CD1c-positive myeloid dendritic cell (primary cell): ENCODE measurements at regions not wholly inside any gene's neighbourhood (a gene's known extent, or its start where the extent isn't known, plus 50 kb on each side); places are given as distances from the start of the nearest gene placed in this dataset.
A peak's percentile ranks its signal among the peaks of the same experiment; 100 is the strongest.

Experiments
- DNase-seq: peaks from one replicate; pipeline ENCODE4 v3.0.0-alpha.2; 2016; ENCODE audit errors: extremely low spot score

- DNase-seq = no peak
These were observed 83.3 kb downstream of the ALDH8A1 start for GRCh38 chr6:134866563-134866962.

DNA sequence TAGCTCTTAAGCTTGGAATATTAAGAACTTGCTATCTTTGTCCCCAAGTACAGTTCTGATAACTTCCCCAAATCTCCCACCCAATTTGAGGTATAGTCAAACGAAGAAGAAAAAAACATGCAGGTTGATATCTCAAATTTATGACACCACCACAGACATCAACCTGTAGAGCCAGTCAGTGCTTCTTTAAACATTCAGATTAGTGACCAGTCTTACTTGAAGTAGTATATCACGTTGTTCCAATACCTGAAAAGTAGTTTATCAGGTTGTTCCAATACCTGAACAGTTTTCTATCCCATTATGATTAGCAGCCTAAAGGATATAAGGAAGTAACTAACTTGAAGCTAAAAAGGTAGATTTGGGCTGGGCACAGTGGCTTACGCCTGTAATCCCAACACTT lies 85.3 kb downstream of the ALDH8A1 start:
- DNase-seq = no peak

DNA sequence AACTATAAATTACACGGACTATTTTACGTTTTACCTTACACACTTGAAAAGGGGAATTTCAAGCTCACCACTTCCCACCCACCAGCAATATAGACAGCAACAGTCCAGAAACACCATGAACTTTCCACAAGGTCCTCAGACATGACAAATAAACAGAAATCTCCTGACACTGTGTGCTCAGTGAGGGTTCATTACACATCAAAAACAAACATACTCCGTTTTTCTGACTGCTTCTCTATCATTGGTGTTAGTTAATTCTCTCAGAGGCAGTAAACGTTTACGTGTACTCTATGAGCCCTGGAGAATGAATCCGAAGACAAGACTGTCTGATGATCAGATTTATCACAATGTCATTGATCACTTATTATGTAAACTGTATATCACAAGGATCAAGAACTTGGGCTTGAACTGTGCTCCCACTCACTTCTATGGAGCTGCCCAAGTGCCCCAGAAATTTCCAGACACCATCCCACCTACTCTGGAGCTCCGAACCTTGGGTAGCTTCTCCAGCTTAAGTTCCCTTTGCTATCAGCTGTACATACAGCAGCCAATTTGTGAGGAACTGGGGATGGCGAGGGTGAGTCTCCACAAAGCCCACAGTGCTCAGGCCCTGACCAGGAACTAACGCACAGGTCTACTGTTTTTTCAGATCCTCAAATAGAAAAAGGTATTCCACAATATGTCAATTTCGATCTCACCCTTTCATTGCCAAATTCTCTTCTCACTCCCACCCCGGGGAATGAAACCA lies 86.0 kb downstream of the ALDH8A1 start:
- no peak for DNase-seq

DNA sequence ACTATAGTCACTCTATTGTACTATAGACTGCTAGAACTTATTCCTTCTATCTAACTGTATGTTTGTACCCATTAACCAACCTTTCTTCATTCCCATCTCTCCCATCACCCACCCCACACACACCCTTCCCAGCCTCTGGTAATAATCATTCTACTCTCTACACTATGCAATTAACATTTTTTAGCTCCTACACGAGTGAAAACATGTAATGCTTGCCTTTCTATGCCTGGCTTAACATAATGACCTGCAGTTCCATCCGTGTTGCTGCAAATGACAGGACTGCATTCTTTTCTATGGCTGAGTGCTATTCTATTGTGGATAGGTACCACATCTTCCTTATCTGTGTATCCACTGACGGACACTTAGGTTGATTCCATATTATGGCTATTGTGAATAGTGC lies 95.5 kb downstream of the ALDH8A1 start:
- no peak for DNase-seq

DNA sequence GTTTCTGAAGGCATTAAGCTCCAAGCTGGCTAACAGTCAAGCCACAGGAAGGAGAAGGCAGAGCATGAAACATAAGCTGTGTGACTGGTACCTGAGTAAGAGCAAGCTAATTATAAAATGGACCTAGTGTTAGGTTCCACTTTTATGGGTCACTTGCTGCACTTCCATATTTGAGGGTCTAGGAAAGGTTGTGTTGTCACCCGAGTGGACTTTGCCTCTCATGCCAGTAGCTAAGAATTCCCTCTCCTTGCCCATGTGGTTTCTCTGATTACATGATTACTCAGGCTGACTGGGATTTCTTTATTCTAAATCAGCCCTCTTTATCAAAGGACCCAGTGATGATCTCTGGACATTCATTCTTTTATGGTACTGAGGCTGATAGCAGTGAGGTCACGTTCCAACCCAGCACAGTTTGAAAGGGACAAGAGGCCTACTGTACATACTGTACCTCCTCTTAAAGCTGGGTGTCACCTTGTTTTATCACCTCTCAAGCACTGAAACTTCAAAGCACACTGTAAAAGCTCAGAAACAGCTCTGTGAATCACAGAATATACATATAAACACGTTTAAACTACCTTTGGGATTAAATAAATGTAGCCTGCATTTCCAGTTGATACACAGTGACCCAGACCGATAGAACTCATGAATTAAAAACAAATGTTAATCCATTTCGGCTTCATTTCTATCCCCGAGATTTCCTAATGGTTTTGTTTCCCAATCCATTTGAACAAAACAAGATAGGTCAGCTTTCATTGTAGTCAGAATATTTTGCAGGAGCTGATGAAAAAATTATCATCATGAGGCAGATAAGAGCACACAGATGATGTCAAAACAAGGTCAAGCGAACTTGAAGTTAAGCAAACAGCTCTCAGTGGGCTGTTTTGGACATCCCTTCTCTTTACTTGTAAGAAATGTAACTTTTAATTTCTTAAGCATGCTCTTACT lies 96.5 kb downstream of the ALDH8A1 start:
- DNase-seq = no peak

DNA sequence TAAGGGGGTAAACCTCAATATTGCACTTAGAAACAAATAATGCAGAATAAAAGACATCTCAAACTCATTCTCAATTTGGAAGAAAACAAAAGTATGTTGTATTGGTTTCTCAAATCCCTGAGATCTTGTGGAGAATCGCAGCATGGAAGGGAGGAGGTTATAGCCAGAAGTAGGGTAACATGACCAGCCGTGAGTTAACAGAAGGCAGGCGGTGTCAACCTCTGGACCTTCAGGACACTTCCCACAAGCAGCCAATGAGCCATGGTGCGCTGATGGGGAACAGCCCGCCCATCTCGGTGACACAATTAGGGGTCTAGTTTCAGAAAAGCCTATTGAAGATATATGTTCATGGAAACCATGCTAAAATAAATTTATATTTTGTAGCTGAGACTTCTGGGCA lies 98.4 kb downstream of the ALDH8A1 start:
- no peak for DNase-seq

- DNase-seq = no peak
These were observed 99.1 kb downstream of the ALDH8A1 start for GRCh38 chr6:134850721-134851305.

GRCh38 chr6:134849920-134850447 lies 99.9 kb downstream of the ALDH8A1 start:
- DNase-seq = no peak

DNA sequence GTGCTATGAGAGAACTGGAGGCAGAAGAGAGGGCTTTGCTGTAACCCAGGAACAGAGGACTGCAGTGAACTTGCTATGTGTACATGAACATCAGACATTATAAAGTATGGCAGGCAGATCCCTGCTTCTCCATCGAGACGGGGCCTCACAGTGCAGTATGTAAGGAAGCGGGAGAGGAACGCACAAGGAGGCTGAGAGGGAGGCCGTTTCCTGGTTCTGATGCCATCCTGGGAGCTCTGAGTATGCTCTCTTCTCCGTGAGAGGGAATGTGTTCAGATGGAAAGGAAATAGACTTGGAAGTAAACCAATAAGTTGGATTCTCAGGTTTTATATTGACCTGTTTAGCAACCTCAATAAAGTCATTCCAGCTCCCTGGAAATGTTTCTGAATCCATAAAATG lies 101.8 kb downstream of the ALDH8A1 start:
- no peak for DNase-seq

DNA sequence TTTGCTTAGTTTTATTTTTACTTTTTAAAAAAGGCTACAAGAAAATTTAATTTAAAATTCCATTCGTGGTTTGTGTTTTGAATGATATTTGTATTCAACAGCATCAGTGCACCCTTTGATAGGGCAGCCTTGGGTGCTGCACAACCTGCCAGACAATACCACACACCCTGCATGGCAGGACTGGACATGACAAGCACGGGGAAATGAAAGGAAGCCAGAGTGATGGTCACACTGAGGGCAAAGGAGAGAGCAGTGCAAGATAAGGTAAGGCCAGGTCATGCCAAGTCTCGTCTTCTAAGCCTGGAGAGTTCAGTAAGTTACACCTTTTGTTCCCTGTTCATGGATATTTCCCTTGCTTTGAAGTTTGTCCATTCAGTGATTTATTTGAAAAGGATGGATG lies 103.0 kb downstream of the ALDH8A1 start:
- no peak for DNase-seq

DNA sequence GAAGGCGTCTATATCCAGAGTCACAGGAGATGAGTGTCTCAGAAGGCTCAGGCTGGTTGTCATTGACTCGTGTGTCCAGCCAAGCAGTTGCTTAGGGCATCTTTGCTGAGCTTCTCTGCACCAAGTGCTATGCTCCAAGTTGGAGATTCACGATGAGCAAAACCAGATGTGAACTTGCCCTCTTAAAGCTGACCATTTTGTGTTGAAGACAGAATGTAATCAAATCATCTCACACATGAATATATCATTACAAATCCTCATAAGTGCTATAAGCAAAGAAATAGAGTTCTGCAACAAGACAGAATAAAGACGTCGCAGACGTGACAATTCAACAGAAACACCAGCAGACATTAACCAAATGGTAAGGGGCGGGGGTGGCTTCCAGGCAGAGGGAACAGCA lies 103.9 kb downstream of the ALDH8A1 start:
- DNase-seq = no peak

DNA sequence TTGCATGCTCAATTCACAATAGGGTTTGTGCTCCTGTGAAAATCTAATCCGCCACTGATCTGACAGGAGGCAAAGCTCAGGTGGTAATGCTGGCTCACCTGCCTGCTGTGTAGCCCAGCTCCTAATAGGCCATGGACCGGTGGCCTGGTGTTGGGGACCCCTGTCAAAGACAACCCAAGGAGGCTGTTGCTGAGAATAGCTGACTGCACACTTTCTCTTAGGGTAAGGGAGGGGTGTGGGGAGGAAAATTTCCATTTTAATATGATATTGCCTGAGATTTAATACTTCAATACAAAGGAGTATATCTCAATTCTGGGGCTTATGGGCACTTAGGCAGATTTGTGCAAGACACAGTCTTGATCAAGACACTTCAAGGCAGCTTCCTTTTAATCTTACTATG lies 105.8 kb downstream of the ALDH8A1 start:
- DNase-seq = no peak

DNA sequence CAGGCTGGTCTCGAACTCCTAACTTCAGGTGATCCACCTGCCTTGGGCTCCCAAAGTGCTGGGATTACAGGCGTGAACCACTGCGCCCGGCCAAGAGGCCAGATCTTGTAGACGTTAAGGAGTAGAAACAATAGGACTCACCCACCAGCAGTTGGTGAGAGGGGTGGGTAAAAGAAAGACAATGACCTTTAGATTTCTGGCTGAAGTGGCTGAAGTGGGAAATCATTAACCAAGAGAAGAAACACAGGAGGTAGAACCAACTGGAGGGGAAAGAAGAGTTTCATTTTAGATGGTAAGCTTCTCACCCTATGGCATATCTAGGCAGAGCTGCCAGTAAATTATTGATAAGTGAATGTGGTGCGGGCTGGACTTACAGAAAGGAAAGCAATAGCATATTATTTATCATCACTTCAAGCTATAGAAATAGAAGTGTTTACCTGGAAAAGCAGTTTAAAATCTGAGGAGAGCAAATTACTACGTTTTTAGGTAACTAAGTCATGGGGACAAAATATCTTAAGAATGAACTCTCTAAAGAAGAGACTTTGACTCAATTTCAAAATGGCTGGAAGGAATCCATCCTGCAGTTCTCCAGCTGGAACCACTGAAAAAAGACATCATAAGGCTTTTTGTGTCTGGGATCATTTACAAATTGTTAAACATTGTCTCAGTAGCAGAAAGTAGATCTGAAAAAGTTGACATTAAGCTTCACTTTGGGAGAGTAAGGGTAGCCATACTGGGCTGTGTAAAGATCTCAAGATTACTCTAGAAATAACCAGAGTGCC lies 109.6 kb downstream of the ALDH8A1 start:
- no peak for DNase-seq

- DNase-seq = no peak
These were observed 113.9 kb downstream of the ALDH8A1 start for GRCh38 chr6:134835993-134836392.

- DNase-seq = no peak
These were observed 119.0 kb downstream of the ALDH8A1 start for GRCh38 chr6:134830940-134831339.

- no peak for DNase-seq
These were observed 119.7 kb downstream of the ALDH8A1 start for GRCh38 chr6:134830194-134830593.

GRCh38 chr6:134828641-134829040 lies 121.3 kb downstream of the ALDH8A1 start:
- DNase-seq = no peak

DNA sequence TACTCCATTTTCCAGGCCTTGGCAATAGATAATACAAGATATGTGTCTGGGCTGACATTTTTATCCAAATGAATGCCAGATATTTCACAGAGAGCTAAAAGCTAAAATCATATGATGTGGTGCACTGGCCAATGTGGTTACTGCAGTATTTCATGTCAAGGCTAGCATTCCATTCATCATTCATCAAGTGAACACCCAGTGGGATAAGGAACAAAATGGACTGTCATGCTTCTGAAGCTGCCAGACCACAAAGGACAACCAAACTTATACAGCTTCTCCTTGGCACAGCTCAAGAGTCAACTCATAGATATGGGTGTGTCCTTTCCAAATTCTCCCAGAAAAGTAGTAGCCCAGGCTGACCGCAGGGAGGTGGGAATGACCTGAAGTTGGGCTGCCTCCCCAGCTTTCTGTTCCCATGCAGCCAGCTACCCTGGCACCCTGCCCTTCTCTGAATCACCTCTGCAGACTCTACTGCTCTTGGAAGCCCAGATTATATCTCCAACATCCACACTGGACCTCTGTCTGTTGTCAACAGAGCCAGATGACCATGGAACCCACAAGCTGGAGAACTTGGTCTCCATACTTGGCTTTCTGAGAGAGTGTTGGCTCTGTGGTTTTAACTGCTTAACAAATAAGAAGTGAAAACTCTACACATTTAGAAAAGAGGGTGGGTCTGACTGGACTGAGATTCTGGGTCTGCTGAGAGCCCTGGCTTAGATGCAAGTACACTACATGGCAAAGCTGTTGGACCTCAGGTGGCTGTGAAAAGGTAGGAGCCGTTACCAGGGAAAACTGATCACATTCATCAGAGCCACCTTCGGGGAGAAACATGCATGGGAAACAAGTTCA lies 122.8 kb downstream of the ALDH8A1 start:
- DNase-seq = no peak

- no peak for DNase-seq
These were observed 126.2 kb downstream of the ALDH8A1 start for GRCh38 chr6:134823710-134824034.

GRCh38 chr6:134822920-134823709 lies 126.8 kb downstream of the ALDH8A1 start:
- DNase-seq = peak; percentile 90
